ENCODE measurements at regions not wholly inside any gene's neighbourhood (a gene's known extent, or its start where the extent isn't known, plus 50 kb on each side); places are given as distances from the start of the nearest gene placed in this dataset.
"Not testable (repeated sequence)": the region's sequence is repeated elsewhere in the genome, so short reads cannot be mapped to it uniquely, and the experiment has no call there.

GRCh38 chr12:77229640-77230442 is 164.5 kb upstream of the E2F7 start:
- H3K27me3 ChIP-seq (ENCODE audit: control insufficient read depth in 3 of 3, insufficient read depth in 3 of 3, low read length in 3 of 3), result no peaks in the 10 kb centered on the region
- H3K4me3 ChIP-seq (ENCODE audit: low read depth in 1 of 3, low read length in 3 of 3), result no peak overlapping the region
- no peak overlapping the region for H3K27ac ChIP-seq (ENCODE audit: low read depth in 1 of 3, low read length in 2 of 3)
- DNase-seq, result no peak
- no peaks in the 10 kb centered on the region for H3K36me3 ChIP-seq (ENCODE audit: control insufficient read depth in 3 of 3, insufficient read depth in 2 of 3, low read depth in 1 of 3, low read length in 3 of 3)
- WGBS, 3 donors, result 26 to 41% (median 35%) methylated on average over 6 of the region's 6 CpGs
- no peaks in the 10 kb centered on the region for H3K9me3 ChIP-seq (ENCODE audit: control insufficient read depth in 2 of 2, insufficient read depth in 1 of 2, low read depth in 1 of 2, low read length in 1 of 2)
- no peak for FAIRE-seq
- H3K4me1 ChIP-seq (ENCODE audit: control insufficient read depth in 3 of 3, insufficient read depth in 2 of 3, low read depth in 1 of 3, low read length in 2 of 3), result peaks cover 0 to 7% (median 2%) of the 10 kb centered on the region in 3 donors

GRCh38 chr12:77228376-77228775 is 163.0 kb upstream of the E2F7 start:
- Histone ChIP-seq H3K9me3 (ENCODE audit: control insufficient read depth in 2 of 2, insufficient read depth in 1 of 2, low read depth in 1 of 2, low read length in 1 of 2) (no peaks in the 10 kb centered on the region), H3K36me3 (ENCODE audit: control insufficient read depth in 3 of 3, insufficient read depth in 2 of 3, low read depth in 1 of 3, low read length in 3 of 3) (no peaks in the 10 kb centered on the region), H3K27ac (ENCODE audit: low read depth in 1 of 3, low read length in 2 of 3) (no peak overlapping the region), H3K27me3 (ENCODE audit: control insufficient read depth in 3 of 3, insufficient read depth in 3 of 3, low read length in 3 of 3) (no peaks in the 10 kb centered on the region), H3K4me1 (ENCODE audit: control insufficient read depth in 3 of 3, insufficient read depth in 2 of 3, low read depth in 1 of 3, low read length in 2 of 3) (peaks cover 0 to 7% (median 2%) of the 10 kb centered on the region in 3 donors), H3K4me3 (ENCODE audit: low read depth in 1 of 3, low read length in 3 of 3) (no peak overlapping the region)
- FAIRE-seq, result no peak
- whole genome bisulfite sequencing, 3 donors, result 93 to 100% (median 96%) methylated on average over 1 of the region's 1 CpG
- DNase-seq, result no peak

- H3K36me3 ChIP-seq (ENCODE audit: control insufficient read depth in 3 of 3, insufficient read depth in 2 of 3, low read depth in 1 of 3, low read length in 3 of 3), result no peaks in the 10 kb centered on the region
- DNase-seq, result no peak
- no peak overlapping the region for H3K27ac ChIP-seq (ENCODE audit: low read depth in 1 of 3, low read length in 2 of 3)
- no peaks in the 10 kb centered on the region for H3K27me3 ChIP-seq (ENCODE audit: control insufficient read depth in 3 of 3, insufficient read depth in 3 of 3, low read length in 3 of 3)
- FAIRE-seq, result no peak
- no peak overlapping the region for H3K4me3 ChIP-seq (ENCODE audit: low read depth in 1 of 3, low read length in 3 of 3)
- H3K4me1 ChIP-seq (ENCODE audit: control insufficient read depth in 3 of 3, insufficient read depth in 2 of 3, low read depth in 1 of 3, low read length in 2 of 3), result peaks cover 0 to 4% (median 3%) of the 10 kb centered on the region in 3 donors
- 88 to 100% (median 90%) methylated on average over 1 of the region's 1 CpG for WGBS, 3 donors
- H3K9me3 ChIP-seq (ENCODE audit: control insufficient read depth in 2 of 2, insufficient read depth in 1 of 2, low read depth in 1 of 2, low read length in 1 of 2), result no peaks in the 10 kb centered on the region
Measured at GRCh38 chr12:77226368-77226767, 161.0 kb upstream of the E2F7 start.

- Histone ChIP-seq H3K27ac (ENCODE audit: low read depth in 1 of 3, low read length in 2 of 3) (no peak overlapping the region), H3K4me1 (ENCODE audit: control insufficient read depth in 3 of 3, insufficient read depth in 2 of 3, low read depth in 1 of 3, low read length in 2 of 3) (peaks cover 0 to 4% (median 0%) of the 10 kb centered on the region in 3 donors), H3K4me3 (ENCODE audit: low read depth in 1 of 3, low read length in 3 of 3) (no peak overlapping the region), H3K9me3 (ENCODE audit: control insufficient read depth in 2 of 2, insufficient read depth in 1 of 2, low read depth in 1 of 2, low read length in 1 of 2) (no peaks in the 10 kb centered on the region), H3K36me3 (ENCODE audit: control insufficient read depth in 3 of 3, insufficient read depth in 2 of 3, low read depth in 1 of 3, low read length in 3 of 3) (no peaks in the 10 kb centered on the region), H3K27me3 (ENCODE audit: control insufficient read depth in 3 of 3, insufficient read depth in 3 of 3, low read length in 3 of 3) (no peaks in the 10 kb centered on the region)
- no peak for FAIRE-seq
- WGBS, 3 donors, result 73 to 88% (median 87%) methylated on average over 4 of the region's 4 CpGs
- DNase-seq, result no peak
Measured at GRCh38 chr12:77225373-77225772, 160.0 kb upstream of the E2F7 start.

- no peak overlapping the region for H3K4me3 ChIP-seq (ENCODE audit: low read depth in 1 of 3, low read length in 3 of 3)
- FAIRE-seq, result no peak
- no peak overlapping the region for H3K27ac ChIP-seq (ENCODE audit: low read depth in 1 of 3, low read length in 2 of 3)
- 83 to 95% (median 83%) methylated on average over 2 of the region's 2 CpGs for WGBS, 3 donors
- DNase-seq, result no peak
- peaks cover 0 to 4% (median 0%) of the 10 kb centered on the region in 3 donors for H3K4me1 ChIP-seq (ENCODE audit: control insufficient read depth in 3 of 3, insufficient read depth in 2 of 3, low read depth in 1 of 3, low read length in 2 of 3)
- no peaks in the 10 kb centered on the region for H3K9me3 ChIP-seq (ENCODE audit: control insufficient read depth in 2 of 2, insufficient read depth in 1 of 2, low read depth in 1 of 2, low read length in 1 of 2)
- no peaks in the 10 kb centered on the region for H3K27me3 ChIP-seq (ENCODE audit: control insufficient read depth in 3 of 3, insufficient read depth in 3 of 3, low read length in 3 of 3)
- no peaks in the 10 kb centered on the region for H3K36me3 ChIP-seq (ENCODE audit: control insufficient read depth in 3 of 3, insufficient read depth in 2 of 3, low read depth in 1 of 3, low read length in 3 of 3)
Measured at GRCh38 chr12:77224346-77224745, 159.0 kb upstream of the E2F7 start.

GRCh38 chr12:77222336-77222735 is 157.0 kb upstream of the E2F7 start:
- WGBS, 3 donors, result 44 to 74% (median 55%) methylated on average over 2 of the region's 2 CpGs
- FAIRE-seq (no peak), DNase-seq (peak; percentile 42 to 74)
- H3K4me1 ChIP-seq (ENCODE audit: control insufficient read depth in 3 of 3, insufficient read depth in 2 of 3, low read depth in 1 of 3, low read length in 2 of 3), result peaks cover 0 to 4% (median 0%) of the 10 kb centered on the region in 3 donors
- no peaks in the 10 kb centered on the region for H3K27me3 ChIP-seq (ENCODE audit: control insufficient read depth in 3 of 3, insufficient read depth in 3 of 3, low read length in 3 of 3)
- no peak overlapping the region for H3K4me3 ChIP-seq (ENCODE audit: low read depth in 1 of 3, low read length in 3 of 3)
- no peak overlapping the region for H3K27ac ChIP-seq (ENCODE audit: low read depth in 1 of 3, low read length in 2 of 3)
- H3K9me3 ChIP-seq (ENCODE audit: control insufficient read depth in 2 of 2, insufficient read depth in 1 of 2, low read depth in 1 of 2, low read length in 1 of 2), result no peaks in the 10 kb centered on the region
- H3K36me3 ChIP-seq (ENCODE audit: control insufficient read depth in 3 of 3, insufficient read depth in 2 of 3, low read depth in 1 of 3, low read length in 3 of 3), result no peaks in the 10 kb centered on the region

GRCh38 chr12:77220586-77220985 is 155.2 kb upstream of the E2F7 start:
- Histone ChIP-seq H3K27me3 (ENCODE audit: control insufficient read depth in 3 of 3, insufficient read depth in 3 of 3, low read length in 3 of 3) (no peaks in the 10 kb centered on the region), H3K4me3 (ENCODE audit: low read depth in 1 of 3, low read length in 3 of 3) (no peak overlapping the region), H3K4me1 (ENCODE audit: control insufficient read depth in 3 of 3, insufficient read depth in 2 of 3, low read depth in 1 of 3, low read length in 2 of 3) (peaks cover 0 to 4% (median 0%) of the 10 kb centered on the region in 3 donors), H3K9me3 (ENCODE audit: control insufficient read depth in 2 of 2, insufficient read depth in 1 of 2, low read depth in 1 of 2, low read length in 1 of 2) (no peaks in the 10 kb centered on the region), H3K36me3 (ENCODE audit: control insufficient read depth in 3 of 3, insufficient read depth in 2 of 3, low read depth in 1 of 3, low read length in 3 of 3) (no peaks in the 10 kb centered on the region), H3K27ac (ENCODE audit: low read depth in 1 of 3, low read length in 2 of 3) (no peak overlapping the region)
- FAIRE-seq (no peak), DNase-seq (no peak)
- WGBS, 3 donors, result 55 to 77% (median 62%) methylated on average over 1 of the region's 1 CpG

GRCh38 chr12:77218278-77218677 is 152.9 kb upstream of the E2F7 start:
- DNase-seq (no peak), FAIRE-seq (no peak)
- peaks cover 0 to 7% (median 0%) of the 10 kb centered on the region in 3 donors for H3K4me1 ChIP-seq (ENCODE audit: control insufficient read depth in 3 of 3, insufficient read depth in 2 of 3, low read depth in 1 of 3, low read length in 2 of 3)

GRCh38 chr12:77216136-77216535 is 150.8 kb upstream of the E2F7 start:
- H3K4me3 ChIP-seq (ENCODE audit: low read depth in 1 of 3, low read length in 3 of 3); H3K36me3 ChIP-seq (ENCODE audit: control insufficient read depth in 3 of 3, insufficient read depth in 2 of 3, low read depth in 1 of 3, low read length in 3 of 3); H3K4me1 ChIP-seq (ENCODE audit: control insufficient read depth in 3 of 3, insufficient read depth in 2 of 3, low read depth in 1 of 3, low read length in 2 of 3); FAIRE-seq; H3K27ac ChIP-seq (ENCODE audit: low read depth in 1 of 3, low read length in 2 of 3); H3K27me3 ChIP-seq (ENCODE audit: control insufficient read depth in 3 of 3, insufficient read depth in 3 of 3, low read length in 3 of 3); DNase-seq; H3K9me3 ChIP-seq (ENCODE audit: control insufficient read depth in 2 of 2, insufficient read depth in 1 of 2, low read depth in 1 of 2, low read length in 1 of 2): not testable (repeated sequence)
- 67 to 92% (median 81%) methylated on average over 2 of the region's 2 CpGs for whole genome bisulfite sequencing, 3 donors

More at GRCh38 chr12:77218278-77218677, 152.9 kb upstream of the E2F7 start:
- H3K36me3 ChIP-seq (ENCODE audit: control insufficient read depth in 3 of 3, insufficient read depth in 2 of 3, low read depth in 1 of 3, low read length in 3 of 3), result no peaks in the 10 kb centered on the region
- H3K4me3 ChIP-seq (ENCODE audit: low read depth in 1 of 3, low read length in 3 of 3), result no peak overlapping the region
- H3K27ac ChIP-seq (ENCODE audit: low read depth in 1 of 3, low read length in 2 of 3), result no peak overlapping the region
- WGBS, 3 donors, result 77 to 94% (median 84%) methylated on average over 7 of the region's 7 CpGs
- no peaks in the 10 kb centered on the region for H3K9me3 ChIP-seq (ENCODE audit: control insufficient read depth in 2 of 2, insufficient read depth in 1 of 2, low read depth in 1 of 2, low read length in 1 of 2)
- H3K27me3 ChIP-seq (ENCODE audit: control insufficient read depth in 3 of 3, insufficient read depth in 3 of 3, low read length in 3 of 3), result no peaks in the 10 kb centered on the region
